ENCODE measurements at regions not wholly inside any gene's neighbourhood (a gene's known extent, or its start where the extent isn't known, plus 50 kb on each side); places are given as distances from the start of the nearest gene placed in this dataset.
A peak's percentile ranks its signal among the peaks of the same experiment; 100 is the strongest.

- Histone ChIP-seq H3K4me1 (ENCODE audit: control insufficient read depth in 5 of 5, insufficient read depth in 5 of 5, low read length in 5 of 5) (no peaks in the 10 kb centered on the region), H3K27me3 (ENCODE audit: control insufficient read depth in 3 of 3, insufficient read depth in 3 of 3, low read length in 2 of 3) (no peaks in the 10 kb centered on the region), H3K27ac (ENCODE audit: low read depth in 1 of 2, low read length in 1 of 2) (no peak overlapping the region), H3K9ac (ENCODE audit: insufficient read depth in 1 of 2, low read length in 2 of 2) (no peak overlapping the region), H3K4me3 (no peak overlapping the region), H3K9me3 (ENCODE audit: control insufficient read depth in 4 of 4, insufficient read depth in 3 of 4, low read length in 3 of 4) (no peaks in the 10 kb centered on the region), H3K36me3 (ENCODE audit: control insufficient read depth in 4 of 4, insufficient read depth in 4 of 4, low read length in 4 of 4) (no peaks in the 10 kb centered on the region)
- ATAC-seq (ENCODE audit: insufficient read depth, low FRiP score), result no peak
- DNase-seq, result peak in 1 of 3 donors; percentile 8
- TF ChIP-seq CTCF (IDR thresholded peaks at IDR 0.05; ENCODE audit: control extremely low read depth, extremely low read depth), result no peak
Observed at GRCh38 chr2:139048017-139048416, 267.8 kb upstream of the NXPH2 start.

DNA sequence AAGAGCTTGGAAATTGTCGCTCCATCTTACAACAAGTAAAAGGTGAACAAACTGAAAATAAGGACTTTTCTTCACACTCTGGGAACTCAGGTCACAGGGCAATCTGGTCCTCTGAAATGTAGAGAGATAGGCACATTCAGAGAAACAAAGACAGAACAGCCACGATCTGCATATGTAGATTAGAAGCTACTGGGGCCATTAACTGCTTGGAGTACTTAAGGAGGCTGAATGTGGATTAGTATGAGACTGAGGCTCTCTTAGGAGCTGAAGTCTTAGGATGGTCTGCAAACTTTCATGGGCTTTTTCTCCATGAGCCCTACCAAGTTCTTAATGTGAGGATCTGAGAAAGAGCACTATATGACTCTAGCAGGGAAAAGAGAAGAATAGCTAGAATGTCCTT lies 265.3 kb upstream of the NXPH2 start:
- Histone ChIP-seq H3K4me3 (no peak overlapping the region), H3K36me3 (ENCODE audit: control insufficient read depth in 4 of 4, insufficient read depth in 4 of 4, low read length in 4 of 4) (no peaks in the 10 kb centered on the region), H3K9me3 (ENCODE audit: control insufficient read depth in 4 of 4, insufficient read depth in 3 of 4, low read length in 3 of 4) (no peaks in the 10 kb centered on the region), H3K9ac (ENCODE audit: insufficient read depth in 1 of 2, low read length in 2 of 2) (no peak overlapping the region), H3K4me1 (ENCODE audit: control insufficient read depth in 5 of 5, insufficient read depth in 5 of 5, low read length in 5 of 5) (no peaks in the 10 kb centered on the region), H3K27me3 (ENCODE audit: control insufficient read depth in 3 of 3, insufficient read depth in 3 of 3, low read length in 2 of 3) (no peaks in the 10 kb centered on the region), H3K27ac (ENCODE audit: low read depth in 1 of 2, low read length in 1 of 2) (no peak overlapping the region)
- no peak for TF ChIP-seq CTCF (IDR thresholded peaks at IDR 0.05; ENCODE audit: control extremely low read depth, extremely low read depth)
- DNase-seq, result no peak
- 67 to 71% methylated on average over 2 of the region's 2 CpGs for WGBS, 2 donors
- ATAC-seq (ENCODE audit: insufficient read depth, low FRiP score), result no peak

DNA sequence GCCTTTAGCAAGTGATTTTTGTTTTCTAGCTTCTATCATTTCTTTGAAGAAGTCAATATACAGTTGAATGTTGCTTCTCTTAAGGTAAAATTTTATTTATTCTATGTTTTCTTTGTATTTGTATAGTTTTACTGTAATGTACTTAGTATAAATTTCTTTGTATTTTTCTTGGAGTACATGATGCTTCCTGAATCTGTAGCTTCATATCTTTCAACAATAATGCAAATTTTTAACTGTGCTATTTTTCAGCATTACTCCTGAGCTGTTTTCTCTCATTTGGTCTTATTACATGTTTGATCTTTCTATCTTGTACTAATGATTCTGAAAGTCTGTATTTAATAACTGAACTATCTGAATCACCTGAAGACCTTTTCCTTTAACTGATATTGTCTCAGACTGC lies 253.9 kb upstream of the NXPH2 start:
- no peaks in the 10 kb centered on the region for H3K27me3 ChIP-seq (ENCODE audit: control insufficient read depth in 3 of 3, insufficient read depth in 3 of 3, low read length in 2 of 3)
- H3K4me3 ChIP-seq, result no peak overlapping the region

More for the DNA sequence above, 253.9 kb upstream of the NXPH2 start:
- Histone ChIP-seq H3K36me3 (ENCODE audit: control insufficient read depth in 4 of 4, insufficient read depth in 4 of 4, low read length in 4 of 4) (no peaks in the 10 kb centered on the region), H3K9ac (ENCODE audit: insufficient read depth in 1 of 2, low read length in 2 of 2) (no peak overlapping the region), H3K9me3 (ENCODE audit: control insufficient read depth in 4 of 4, insufficient read depth in 3 of 4, low read length in 3 of 4) (no peaks in the 10 kb centered on the region), H3K27ac (ENCODE audit: low read depth in 1 of 2, low read length in 1 of 2) (no peak overlapping the region), H3K4me1 (ENCODE audit: control insufficient read depth in 5 of 5, insufficient read depth in 5 of 5, low read length in 5 of 5) (no peaks in the 10 kb centered on the region)
- ATAC-seq (ENCODE audit: insufficient read depth, low FRiP score) (no peak), DNase-seq (no peak)
- TF ChIP-seq CTCF (IDR thresholded peaks at IDR 0.05; ENCODE audit: control extremely low read depth, extremely low read depth), result no peak

All from lung (tissue), 11 donors.